ENCODE measurements at regions not wholly inside any gene's neighbourhood (a gene's known extent, or its start where the extent isn't known, plus 50 kb on each side); places are given as distances from the start of the nearest gene placed in this dataset.
"Not testable (repeated sequence)": the region's sequence is repeated elsewhere in the genome, so short reads cannot be mapped to it uniquely, and the experiment has no call there.

GRCh38 chrX:26851981-26852380, 611.2 kb downstream of the PPP4R3C start:
- no peak for DNase-seq

GRCh38 chrX:26848511-26848910, 614.6 kb downstream of the PPP4R3C start:
- DNase-seq: no peak

GRCh38 chrX:26845056-26845455, 618.1 kb downstream of the PPP4R3C start:
- no peak for DNase-seq

- DNase-seq: no peak
Measured at GRCh38 chrX:26822448-26822847, 606.5 kb downstream of the MAGEB5 start.

- DNase-seq: no peak
Measured at GRCh38 chrX:26789751-26790150, 573.8 kb downstream of the MAGEB5 start.

GRCh38 chrX:26788402-26788998, 572.5 kb downstream of the MAGEB5 start:
- DNase-seq: no peak

GRCh38 chrX:26783512-26784225, 567.7 kb downstream of the MAGEB5 start:
- no peak for DNase-seq

GRCh38 chrX:26778320-26778888, 562.4 kb downstream of the MAGEB5 start:
- no peak for DNase-seq

GRCh38 chrX:26762253-26762652, 546.3 kb downstream of the MAGEB5 start:
- no peak for DNase-seq

- DNase-seq: not testable (repeated sequence)
Measured at GRCh38 chrX:26755760-26756159, 539.8 kb downstream of the MAGEB5 start.

GRCh38 chrX:26747877-26748276, 531.9 kb downstream of the MAGEB5 start:
- no peak for DNase-seq

- DNase-seq: no peak
Measured at GRCh38 chrX:26722666-26723428, 506.9 kb downstream of the MAGEB5 start.

GRCh38 chrX:26672571-26672970, 456.6 kb downstream of the MAGEB5 start:
- no peak for DNase-seq

- DNase-seq: no peak
Measured at GRCh38 chrX:26670521-26670920, 454.6 kb downstream of the MAGEB5 start.

- DNase-seq: no peak
Measured at GRCh38 chrX:26664919-26665318, 448.9 kb downstream of the MAGEB5 start.

GRCh38 chrX:26653050-26653449, 437.1 kb downstream of the MAGEB5 start:
- DNase-seq: no peak

- no peak for DNase-seq
Measured at GRCh38 chrX:26651755-26652154, 435.8 kb downstream of the MAGEB5 start.

- no peak for DNase-seq
Measured at GRCh38 chrX:26649534-26649933, 433.6 kb downstream of the MAGEB5 start.

GRCh38 chrX:26631385-26631784, 415.4 kb downstream of the MAGEB5 start:
- no peak for DNase-seq

- DNase-seq: no peak
Measured at GRCh38 chrX:26613956-26614355, 398.0 kb downstream of the MAGEB5 start.

GRCh38 chrX:26606971-26607370, 391.0 kb downstream of the MAGEB5 start:
- DNase-seq: no peak

GRCh38 chrX:26597981-26598380, 382.0 kb downstream of the MAGEB5 start:
- DNase-seq: no peak

- DNase-seq: no peak
Measured at GRCh38 chrX:26590849-26591248, 374.9 kb downstream of the MAGEB5 start.

GRCh38 chrX:26586570-26586969, 370.6 kb downstream of the MAGEB5 start:
- DNase-seq: no peak

All from stimulated activated CD4-positive, alpha-beta T cell treated with anti-CD3 and anti-CD28 coated beads, Interleukin-2, amount 100 ng/mL, for 24 hours (primary cell).